ENCODE measurements at regions not wholly inside any gene's neighbourhood (a gene's known extent, or its start where the extent isn't known, plus 50 kb on each side); places are given as distances from the start of the nearest gene placed in this dataset.

GRCh38 chr11:104225047-104225446 lies 61.1 kb upstream of the PDGFD start:
- no peak for DNase-seq (ENCODE audit: low read depth)

GRCh38 chr11:104222464-104222863 lies 58.5 kb upstream of the PDGFD start:
- DNase-seq (ENCODE audit: low read depth): no peak

- no peak for DNase-seq (ENCODE audit: low read depth)
Observed at GRCh38 chr11:104221455-104221854, 57.5 kb upstream of the PDGFD start.

GRCh38 chr11:104219096-104219495 lies 55.1 kb upstream of the PDGFD start:
- DNase-seq (ENCODE audit: low read depth): no peak

- DNase-seq (ENCODE audit: low read depth): no peak
Observed at GRCh38 chr11:104214517-104214916, 50.6 kb upstream of the PDGFD start.

All from activated T-cell treated with anti-CD3 and anti-CD28 coated beads for 48 hours (primary cell).